Thyroid gland (tissue), 4 donors: ENCODE measurements at regions not wholly inside any gene's neighbourhood (a gene's known extent, or its start where the extent isn't known, plus 50 kb on each side); places are given as distances from the start of the nearest gene placed in this dataset.

Source experiments
- POLR2A ChIP-seq, 2 donors: fragments of 450-650 bp; IDR thresholded peaks; one replicate each; pipeline ENCODE4 v1.6.1; 2017; ENCODE audit warnings: antibody characterized with exemption in 2 of 2, mild to moderate bottlenecking in 2 of 2, moderate library complexity in 1 of 2
- TF ChIP-seq, protein P1 (sequence below), 6 experiments: fragments of 200-600 bp in 3 of 6; fragments of 450-650 bp in 3 of 6; sonication (generic) in 3 of 6; IDR thresholded peaks; one replicate each; pipeline ENCODE4 v1.5.1; 2016 to 2019; ENCODE audit warnings: antibody characterized with exemption in 6 of 6, mild to moderate bottlenecking in 2 of 6, inconsistent platforms in 1 of 6, moderate library complexity in 1 of 6

DNA sequence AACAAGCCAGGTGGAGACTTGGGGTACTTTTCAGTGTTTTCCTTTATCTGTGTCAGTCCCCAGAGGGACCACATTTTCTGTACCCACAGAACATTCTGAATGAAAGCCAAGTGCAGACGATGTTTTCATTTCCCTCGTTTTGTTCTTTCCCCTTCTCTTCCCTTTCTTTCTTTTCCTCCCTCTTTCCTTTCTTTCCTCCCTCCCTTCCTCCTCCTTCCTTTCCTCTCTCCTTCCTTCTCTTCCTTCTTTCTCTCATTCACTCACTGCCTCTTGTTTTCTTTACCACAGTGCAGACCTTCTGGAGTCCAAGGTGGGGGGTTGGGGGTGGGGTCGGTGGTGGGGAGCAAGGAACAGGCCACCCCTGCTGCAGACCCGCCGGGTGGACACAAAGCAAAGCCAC lies 141.4 kb upstream of the MKI67 start:
- TF ChIP-seq, protein P1, sequence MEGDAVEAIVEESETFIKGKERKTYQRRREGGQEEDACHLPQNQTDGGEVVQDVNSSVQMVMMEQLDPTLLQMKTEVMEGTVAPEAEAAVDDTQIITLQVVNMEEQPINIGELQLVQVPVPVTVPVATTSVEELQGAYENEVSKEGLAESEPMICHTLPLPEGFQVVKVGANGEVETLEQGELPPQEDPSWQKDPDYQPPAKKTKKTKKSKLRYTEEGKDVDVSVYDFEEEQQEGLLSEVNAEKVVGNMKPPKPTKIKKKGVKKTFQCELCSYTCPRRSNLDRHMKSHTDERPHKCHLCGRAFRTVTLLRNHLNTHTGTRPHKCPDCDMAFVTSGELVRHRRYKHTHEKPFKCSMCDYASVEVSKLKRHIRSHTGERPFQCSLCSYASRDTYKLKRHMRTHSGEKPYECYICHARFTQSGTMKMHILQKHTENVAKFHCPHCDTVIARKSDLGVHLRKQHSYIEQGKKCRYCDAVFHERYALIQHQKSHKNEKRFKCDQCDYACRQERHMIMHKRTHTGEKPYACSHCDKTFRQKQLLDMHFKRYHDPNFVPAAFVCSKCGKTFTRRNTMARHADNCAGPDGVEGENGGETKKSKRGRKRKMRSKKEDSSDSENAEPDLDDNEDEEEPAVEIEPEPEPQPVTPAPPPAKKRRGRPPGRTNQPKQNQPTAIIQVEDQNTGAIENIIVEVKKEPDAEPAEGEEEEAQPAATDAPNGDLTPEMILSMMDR (IDR thresholded peaks at IDR 0.05): no peak
- no peak for TF ChIP-seq POLR2A (IDR thresholded peaks at IDR 0.05)
